Mesothelial cell of epicardium (in vitro differentiated cells): ENCODE measurements at regions not wholly inside any gene's neighbourhood (a gene's known extent, or its start where the extent isn't known, plus 50 kb on each side); places are given as distances from the start of the nearest gene placed in this dataset.

Experiments
- DNase-seq, 2 experiments: peaks; one replicate each; pipeline ENCODE4 v3.0.0; 2021; ENCODE audit warnings: low spot score in 2 of 2; ENCODE audit not compliant: unreplicated experiment in 2 of 2
- H3K27ac Mint-ChIP-seq: 2 replicates; pipeline ENCODE4 v1.8.0; 2021; ENCODE audit warnings: mixed read lengths
- H3K27me3 Mint-ChIP-seq: 2 replicates; pipeline ENCODE4 v1.8.0; 2021; ENCODE audit warnings: low read depth, mixed read lengths
- H3K36me3 Mint-ChIP-seq: 2 replicates; pipeline ENCODE4 v1.8.0; 2021; ENCODE audit warnings: mixed read lengths
- H3K4me1 Mint-ChIP-seq: 2 replicates; pipeline ENCODE4 v1.8.0; 2021; ENCODE audit warnings: mixed read lengths
- H3K4me3 Mint-ChIP-seq: 2 replicates; pipeline ENCODE4 v1.8.0; 2021; ENCODE audit warnings: mild to moderate bottlenecking, moderate library complexity, mixed read lengths
- H3K9me3 Mint-ChIP-seq: 2 replicates; pipeline ENCODE4 v1.8.0; 2021; ENCODE audit warnings: mixed read lengths
- TF ChIP-seq, protein P1 (sequence below): fragments of 200-600 bp; sonication (generic); IDR thresholded peaks from one replicate; pipeline ENCODE4 v1.5.0; 2021; ENCODE audit warnings: antibody characterized with exemption; ENCODE audit not compliant: unreplicated experiment

GRCh38 chr7:135856356-135857144 is 107.9 kb upstream of the FAM180A start:
- H3K36me3 Mint-ChIP-seq, result peaks cover 2% of the 10 kb centered on the region

GRCh38 chr7:135855846-135856245 is 107.2 kb upstream of the FAM180A start:
- TF ChIP-seq, protein P1, sequence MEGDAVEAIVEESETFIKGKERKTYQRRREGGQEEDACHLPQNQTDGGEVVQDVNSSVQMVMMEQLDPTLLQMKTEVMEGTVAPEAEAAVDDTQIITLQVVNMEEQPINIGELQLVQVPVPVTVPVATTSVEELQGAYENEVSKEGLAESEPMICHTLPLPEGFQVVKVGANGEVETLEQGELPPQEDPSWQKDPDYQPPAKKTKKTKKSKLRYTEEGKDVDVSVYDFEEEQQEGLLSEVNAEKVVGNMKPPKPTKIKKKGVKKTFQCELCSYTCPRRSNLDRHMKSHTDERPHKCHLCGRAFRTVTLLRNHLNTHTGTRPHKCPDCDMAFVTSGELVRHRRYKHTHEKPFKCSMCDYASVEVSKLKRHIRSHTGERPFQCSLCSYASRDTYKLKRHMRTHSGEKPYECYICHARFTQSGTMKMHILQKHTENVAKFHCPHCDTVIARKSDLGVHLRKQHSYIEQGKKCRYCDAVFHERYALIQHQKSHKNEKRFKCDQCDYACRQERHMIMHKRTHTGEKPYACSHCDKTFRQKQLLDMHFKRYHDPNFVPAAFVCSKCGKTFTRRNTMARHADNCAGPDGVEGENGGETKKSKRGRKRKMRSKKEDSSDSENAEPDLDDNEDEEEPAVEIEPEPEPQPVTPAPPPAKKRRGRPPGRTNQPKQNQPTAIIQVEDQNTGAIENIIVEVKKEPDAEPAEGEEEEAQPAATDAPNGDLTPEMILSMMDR, result no peak
- H3K9me3 Mint-ChIP-seq, result peaks cover 13% of the 10 kb centered on the region
- peaks cover 5% of the 10 kb centered on the region for H3K4me1 Mint-ChIP-seq
- H3K27me3 Mint-ChIP-seq, result no peaks in the 10 kb centered on the region
- peaks cover 2% of the 10 kb centered on the region for H3K36me3 Mint-ChIP-seq
- DNase-seq, result no peak
- no peak overlapping the region for H3K4me3 Mint-ChIP-seq
- peak overlapping the region; percentile 7 for H3K27ac Mint-ChIP-seq

More at GRCh38 chr7:135856356-135857144, 107.9 kb upstream of the FAM180A start:
- Mint-ChIP-seq H3K27me3 (no peaks in the 10 kb centered on the region), H3K9me3 (peaks cover 15% of the 10 kb centered on the region), H3K4me1 (peaks cover 5% of the 10 kb centered on the region), H3K27ac (peak overlapping the region; percentile 7), H3K4me3 (no peak overlapping the region)
- DNase-seq, result no peak
- TF ChIP-seq, protein P1, result no peak

DNA sequence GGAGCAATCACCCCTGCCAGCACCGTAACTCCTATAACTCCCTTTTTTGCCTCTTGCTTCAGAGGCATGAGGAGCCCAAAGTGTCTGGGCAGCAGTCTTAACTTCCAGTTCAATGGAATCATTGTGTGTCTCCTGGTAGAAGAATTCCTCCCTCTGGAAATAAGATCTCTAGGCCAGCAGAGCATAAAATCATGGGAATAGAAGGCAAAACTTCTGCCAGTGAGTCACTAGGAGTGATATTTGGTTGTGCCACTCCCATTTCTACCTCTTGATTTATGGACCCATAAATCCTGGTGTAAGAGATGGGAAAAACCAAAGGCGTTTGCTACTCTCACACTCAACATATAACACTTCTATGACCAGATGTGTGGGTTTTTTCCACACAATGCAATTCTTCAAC is 104.9 kb upstream of the FAM180A start:
- DNase-seq, result no peak
- no peak overlapping the region for H3K27ac Mint-ChIP-seq
- no peaks in the 10 kb centered on the region for H3K36me3 Mint-ChIP-seq
- peaks cover 5% of the 10 kb centered on the region for H3K4me1 Mint-ChIP-seq
- TF ChIP-seq, protein P1, result no peak
- H3K27me3 Mint-ChIP-seq, result no peaks in the 10 kb centered on the region
- H3K9me3 Mint-ChIP-seq, result peaks cover 10% of the 10 kb centered on the region
- H3K4me3 Mint-ChIP-seq, result no peak overlapping the region

DNA sequence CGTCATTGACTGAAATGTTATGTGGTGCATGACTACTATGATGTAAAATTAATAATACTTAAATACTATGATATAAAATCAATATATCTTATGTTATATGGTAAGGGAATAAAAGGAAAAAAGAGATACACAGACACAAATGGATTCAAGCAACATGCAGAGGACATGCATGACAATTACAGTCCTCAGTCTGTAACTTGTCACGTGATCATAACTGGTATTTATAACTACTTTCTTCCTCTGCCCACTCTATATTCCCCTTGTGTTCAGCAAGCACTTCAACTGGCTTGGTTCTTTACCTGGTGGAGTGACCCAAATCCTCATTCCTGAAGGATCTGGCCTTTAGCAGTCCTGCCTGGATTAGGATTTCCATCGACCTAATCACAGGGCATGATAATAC is 104.4 kb upstream of the FAM180A start:
- H3K36me3 Mint-ChIP-seq, result no peaks in the 10 kb centered on the region
- H3K4me3 Mint-ChIP-seq, result no peak overlapping the region
- TF ChIP-seq, protein P1, result no peak
- H3K27ac Mint-ChIP-seq, result no peak overlapping the region
- DNase-seq, result no peak
- peaks cover 5% of the 10 kb centered on the region for H3K4me1 Mint-ChIP-seq
- H3K9me3 Mint-ChIP-seq, result peaks cover 10% of the 10 kb centered on the region
- no peaks in the 10 kb centered on the region for H3K27me3 Mint-ChIP-seq

DNA sequence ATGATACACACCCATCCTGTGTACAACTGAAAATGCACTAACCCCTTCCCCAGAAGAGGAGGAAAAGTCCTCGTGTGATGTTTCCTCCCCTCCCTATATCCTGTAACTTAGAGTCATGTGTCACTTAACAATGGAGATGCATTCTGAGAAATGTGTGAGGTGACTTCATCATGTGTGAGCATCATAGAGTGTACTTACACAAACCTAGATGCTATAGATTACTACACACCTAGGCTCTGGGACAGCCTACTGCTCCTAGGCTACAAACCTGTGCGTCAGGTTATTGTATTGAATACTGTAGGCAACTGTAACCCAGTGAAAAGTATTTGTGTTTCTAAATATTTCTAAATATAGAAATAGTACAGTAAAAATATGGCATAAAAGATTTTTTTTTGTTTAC is 98.6 kb upstream of the FAM180A start:
- Mint-ChIP-seq H3K9me3 (peaks cover 6% of the 10 kb centered on the region), H3K27ac (no peak overlapping the region), H3K36me3 (no peaks in the 10 kb centered on the region), H3K27me3 (no peaks in the 10 kb centered on the region), H3K4me3 (no peak overlapping the region), H3K4me1 (no peaks in the 10 kb centered on the region)
- DNase-seq, result no peak
- TF ChIP-seq, protein P1, result no peak
